VCaP (cell line): ENCODE measurements at regions not wholly inside any gene's neighbourhood (a gene's known extent, or its start where the extent isn't known, plus 50 kb on each side); places are given as distances from the start of the nearest gene placed in this dataset.

Experiments used
- H3K27ac ChIP-seq: fragments of 450-650 bp; 2 replicates; pipeline ENCODE4 v1.5.1; 2017
- CTCF ChIP-seq: fragments of 450-650 bp; conservative IDR thresholded peaks from 2 replicates; pipeline ENCODE4 v1.5.1; 2017; ENCODE audit warnings: mild to moderate bottlenecking, moderate library complexity

DNA sequence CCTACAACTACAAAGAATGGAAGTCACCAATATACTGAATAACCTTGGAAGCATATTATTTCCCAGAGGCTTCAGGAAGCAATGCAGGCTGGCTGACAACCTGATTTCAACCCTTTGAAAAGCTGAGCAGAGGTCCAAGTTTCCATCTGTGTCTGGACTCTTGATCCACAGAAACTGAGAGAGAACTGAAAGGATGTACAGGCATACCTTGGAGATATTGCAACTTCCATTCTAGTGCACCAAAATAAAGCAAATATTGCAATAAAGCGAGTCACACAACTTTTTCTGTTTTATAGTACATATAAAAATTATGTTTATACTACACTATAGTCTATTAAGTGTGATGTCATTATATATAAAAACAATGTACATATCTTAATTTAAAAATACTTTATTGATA is 85.3 kb downstream of the TYW3 start:
- no peak overlapping the region for H3K27ac ChIP-seq
- no peak for TF ChIP-seq CTCF

- H3K27ac ChIP-seq: no peak overlapping the region
- no peak for TF ChIP-seq CTCF
Observed at GRCh38 chr1:74818661-74819456, 85.9 kb downstream of the TYW3 start.

DNA sequence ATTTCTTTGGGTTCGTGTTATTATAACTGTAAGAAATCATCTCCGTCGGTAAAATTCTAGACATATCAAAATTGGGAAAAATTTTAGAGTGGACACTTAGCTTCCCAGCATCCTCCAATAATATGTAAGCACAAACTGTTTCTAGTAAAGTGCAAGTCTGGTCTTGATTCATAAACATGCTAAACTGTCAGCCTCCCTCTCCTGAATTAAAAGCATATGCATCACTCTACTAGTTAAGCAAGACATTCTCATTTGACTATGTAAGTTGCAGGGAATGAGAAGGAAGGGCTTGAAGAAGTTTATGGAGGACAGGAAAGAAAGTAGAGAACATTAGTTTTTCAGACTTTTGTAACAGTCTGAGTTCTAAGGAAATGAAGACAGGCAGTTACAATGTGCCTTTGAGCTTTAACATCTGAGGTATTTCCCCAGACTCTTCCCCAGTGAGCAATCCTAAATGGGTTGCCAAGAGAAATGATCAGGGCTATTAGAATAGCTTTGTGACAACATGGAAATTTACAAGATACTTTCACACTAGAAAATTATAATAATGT is 90.0 kb downstream of the TYW3 start:
- TF ChIP-seq CTCF: no peak
- no peak overlapping the region for H3K27ac ChIP-seq

- no peak for TF ChIP-seq CTCF
- H3K27ac ChIP-seq: no peak overlapping the region
Observed at GRCh38 chr1:74824497-74825107, 91.7 kb downstream of the TYW3 start.

- TF ChIP-seq CTCF: no peak
Observed at GRCh38 chr1:74830766-74831165, 97.8 kb downstream of the TYW3 start.

DNA sequence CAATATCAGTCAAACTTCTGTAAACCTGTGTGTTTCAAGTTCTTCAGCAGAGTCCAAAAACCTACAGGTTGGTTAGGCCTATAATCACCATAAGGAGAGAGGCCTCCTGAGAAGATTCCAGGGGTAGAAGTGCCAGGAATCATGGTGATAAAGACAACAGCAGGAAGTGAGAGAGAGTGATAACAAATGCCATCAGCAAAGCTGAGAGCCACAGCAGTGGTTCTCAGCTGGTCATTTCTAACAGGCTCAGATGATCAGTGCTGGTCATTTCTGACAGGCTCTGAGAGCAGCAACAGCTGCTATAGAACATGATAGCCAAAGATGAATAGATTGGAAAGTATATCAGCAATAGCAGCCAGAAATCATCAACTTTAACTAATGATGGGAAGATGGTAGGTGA is 101.3 kb downstream of the TYW3 start:
- no peak for TF ChIP-seq CTCF
- H3K27ac ChIP-seq: no peak overlapping the region

More at GRCh38 chr1:74830766-74831165, 97.8 kb downstream of the TYW3 start:
- no peak overlapping the region for H3K27ac ChIP-seq

GRCh38 chr1:74835051-74835450 is 102.1 kb downstream of the TYW3 start:
- no peak for TF ChIP-seq CTCF
- no peak overlapping the region for H3K27ac ChIP-seq
